Prostate gland (tissue), 2 donors: ENCODE measurements at regions not wholly inside any gene's neighbourhood (a gene's known extent, or its start where the extent isn't known, plus 50 kb on each side); places are given as distances from the start of the nearest gene placed in this dataset.

ENCODE experiments used
- DNase-seq: peaks from one replicate; pipeline ENCODE4 v3.0.0-alpha.2; 2019; ENCODE audit warnings: low spot score
- H3K27ac ChIP-seq, 2 donors: fragments of 200-600 bp; sonication (generic); 2 replicates each; pipeline ENCODE4 v1.5.1; 2017 to 2019
- H3K27me3 ChIP-seq: fragments of 200-600 bp; sonication (generic); replicated peaks from 2 replicates; pipeline ENCODE4 v1.5.1; 2019; ENCODE audit not compliant: insufficient read depth
- H3K36me3 ChIP-seq, 2 donors: fragments of 200-600 bp; sonication (generic); 1 replicate in 1 of 2; 2 replicates in 1 of 2; pipeline versions ENCODE4 v1.5.1 to v1.8.1; 2017 to 2019
- H3K4me1 ChIP-seq: fragments of 200-600 bp; sonication (generic); replicated peaks from 2 replicates; pipeline ENCODE4 v1.5.1; 2019
- H3K4me3 ChIP-seq, 2 donors: fragments of 200-600 bp; sonication (generic); 2 replicates each; pipeline ENCODE4 v1.5.1; 2017 to 2019
- H3K9me3 ChIP-seq: fragments of 200-600 bp; sonication (generic); 2 replicates; pipeline ENCODE4 v1.5.1; 2017
- CTCF ChIP-seq, 4 experiments: fragments of 200-600 bp in 2 of 4; fragments of 450-650 bp in 2 of 4; sonication (generic) in 2 of 4; IDR thresholded peaks; 1 replicate in 3 of 4; 2 replicates in 1 of 4; pipeline ENCODE4 v1.5.1; 2016 to 2019; ENCODE audit warnings: antibody characterized with exemption in 4 of 4, mild to moderate bottlenecking in 2 of 4, moderate library complexity in 2 of 4
- POLR2A ChIP-seq: fragments of 450-650 bp; IDR thresholded peaks from one replicate; pipeline ENCODE4 v1.6.1; 2016; ENCODE audit warnings: antibody characterized with exemption, mild to moderate bottlenecking
- POLR2AphosphoS5 ChIP-seq: sonication (generic); formaldehyde crosslinking; IDR thresholded peaks from one replicate; pipeline ENCODE4 v1.6.1; 2017; ENCODE audit warnings: antibody characterized with exemption
- WGBS: methylation state at CpG from one replicate; pipeline ENCODE4 v1.1.5; 2018; 5-methylcytosine and 5-hydroxymethylcytosine counted together
- intact Hi-C: fragments of 100-400 bp; cut with DNase I; formaldehyde crosslinking; loops from one replicate; pipeline ENCODE4 v1.14.2; 2022

GRCh38 chr15:92749216-92749615, 93.6 kb upstream of the FAM174B start:
- Histone ChIP-seq H3K27ac (no peak overlapping the region), H3K27me3 (no peaks in the 10 kb centered on the region), H3K4me1 (peaks cover 5% of the 10 kb centered on the region), H3K9me3 (no peaks in the 10 kb centered on the region), H3K36me3 (no peaks in the 10 kb centered on the region), H3K4me3 (no peak overlapping the region)
- intact Hi-C loops: no loop called here
- DNase-seq: no peak
- whole genome bisulfite sequencing: 79% methylated on average over 4 of the region's 4 CpGs
- TF ChIP-seq POLR2A (no peak), CTCF (IDR thresholded peaks at IDR 0.05) (no peak), POLR2AphosphoS5 (no peak)

GRCh38 chr15:92749946-92750345, 94.4 kb upstream of the FAM174B start:
- TF ChIP-seq POLR2AphosphoS5: no peak
- TF ChIP-seq CTCF (IDR thresholded peaks at IDR 0.05): no peak
- TF ChIP-seq POLR2A: no peak
- H3K4me3 ChIP-seq: no peak overlapping the region
- no peak overlapping the region for H3K27ac ChIP-seq
- 32% methylated on average over 4 of the region's 4 CpGs for WGBS
- DNase-seq: no peak
- no peaks in the 10 kb centered on the region for H3K9me3 ChIP-seq
- no peaks in the 10 kb centered on the region for H3K27me3 ChIP-seq
- intact Hi-C loops: no loop called here
- peaks cover 5% of the 10 kb centered on the region for H3K4me1 ChIP-seq
- no peaks in the 10 kb centered on the region for H3K36me3 ChIP-seq

- 52% methylated on average over 3 of the region's 3 CpGs for WGBS
- H3K27ac ChIP-seq: peak overlapping the region in 1 of 2 donors; percentile 9
- TF ChIP-seq POLR2AphosphoS5 (peak; percentile 70), POLR2A (no peak), CTCF (IDR thresholded peaks at IDR 0.05) (no peak)
- DNase-seq: no peak
- intact Hi-C loops: no loop called here
- peaks cover 5% of the 10 kb centered on the region for H3K4me1 ChIP-seq
- no peaks in the 10 kb centered on the region for H3K27me3 ChIP-seq
- H3K36me3 ChIP-seq: no peaks in the 10 kb centered on the region
- no peak overlapping the region for H3K4me3 ChIP-seq
- no peaks in the 10 kb centered on the region for H3K9me3 ChIP-seq
Measured at GRCh38 chr15:92751528-92751927, 96.0 kb upstream of the FAM174B start.

GRCh38 chr15:92753591-92753990, 98.0 kb upstream of the FAM174B start:
- no peaks in the 10 kb centered on the region for H3K36me3 ChIP-seq
- 68% methylated on average over 3 of the region's 3 CpGs for WGBS

More at GRCh38 chr15:92753591-92753990, 98.0 kb upstream of the FAM174B start:
- Histone ChIP-seq H3K9me3 (no peaks in the 10 kb centered on the region), H3K27me3 (no peaks in the 10 kb centered on the region), H3K4me1 (peaks cover 5% of the 10 kb centered on the region), H3K4me3 (no peak overlapping the region), H3K27ac (no peak overlapping the region)
- DNase-seq: no peak
- TF ChIP-seq POLR2AphosphoS5: no peak
- TF ChIP-seq POLR2A: no peak
- TF ChIP-seq CTCF (IDR thresholded peaks at IDR 0.05): no peak
- intact Hi-C loops: no loop called here
